ENCODE measurements at regions not wholly inside any gene's neighbourhood (a gene's known extent, or its start where the extent isn't known, plus 50 kb on each side); places are given as distances from the start of the nearest gene placed in this dataset.

- Histone ChIP-seq H3K9me3 (ENCODE audit: control insufficient read depth, insufficient read depth, low read length) (no peaks in the 10 kb centered on the region), H2AFZ (replicated peaks; ENCODE audit: low read length, poor library complexity) (no peak overlapping the region), H3K36me3 (ENCODE audit: control insufficient read depth, insufficient read depth, low read length) (no peaks in the 10 kb centered on the region; the same call in 1 of the 2 replicates), H4K8ac (ENCODE audit: low read depth in 2 of 2, low read length in 2 of 2) (no peak overlapping the region), H3K79me1 (ENCODE audit: low read depth in 1 of 2, low read length in 2 of 2) (no peaks in the 10 kb centered on the region), H2AK5ac (ENCODE audit: low read depth, low read length) (no peak overlapping the region), H3K4me3 (ENCODE audit: insufficient read depth, low read depth, low read length) (no peak overlapping the region), H3K4me1 (ENCODE audit: control insufficient read depth, insufficient read depth, low read length) (peaks cover 16% of the 10 kb centered on the region), H3K14ac (replicated peaks; ENCODE audit: low read depth, low read length) (no peak overlapping the region), H3K4ac (ENCODE audit: low read depth, low read length) (no peak overlapping the region), H4K20me1 (ENCODE audit: insufficient read depth, low read length) (no peaks in the 10 kb centered on the region), H3K23ac (ENCODE audit: low read depth, low read length) (no peak overlapping the region), H3K4me2 (ENCODE audit: low read depth, low read length) (no peak overlapping the region), H4K91ac (ENCODE audit: insufficient read depth, low read depth, low read length) (no peak overlapping the region), H3K18ac (ENCODE audit: low read depth, low read length) (no peak overlapping the region), H3K9me1 (ENCODE audit: insufficient read depth, low read length) (peaks cover 8% of the 10 kb centered on the region), H3K27ac (ENCODE audit: insufficient read depth, low read length) (no peak overlapping the region), H3K56ac (ENCODE audit: extremely low read depth, insufficient read depth, low read length) (no peak overlapping the region), H3K27me3 (ENCODE audit: control insufficient read depth, insufficient read depth, low read length) (no peaks in the 10 kb centered on the region), H3K9ac (ENCODE audit: low read depth, low read length) (no peak overlapping the region), H2BK120ac (ENCODE audit: low read depth, low read length) (no peak overlapping the region), H2BK15ac (ENCODE audit: low read depth, low read length) (no peak overlapping the region), H2BK5ac (ENCODE audit: low read depth, low read length, poor library complexity, severe bottlenecking) (no peak overlapping the region), H2BK20ac (ENCODE audit: low read depth, low read length) (no peak overlapping the region), H4K5ac (ENCODE audit: low read depth, low read length) (no peak overlapping the region), H2AK9ac (replicated peaks; ENCODE audit: low read depth, low read length, poor library complexity) (no peak overlapping the region)
- no peak for ATAC-seq (ENCODE audit: low read depth)
- intact Hi-C loops (cut with micrococcal nuclease) (no loop called here), dilution Hi-C loops (cut with HindIII; ENCODE audit: low sequenced_read_pairs, unreplicated experiment) (no loop called here), in situ Hi-C loops (cut with MboI; ENCODE audit: low sequenced_read_pairs) (no loop called here)
- BruUV-seq (replicated peaks): no TSS peak
- whole genome bisulfite sequencing, 2 experiments (ENCODE audit: extremely low coverage in 2 of 2, insufficient read length in 1 of 2): no CpG with 5 or more reads among the region's 4 CpGs
- no peak for DNase-seq
- POLR2A ChIA-PET (ENCODE audit: unreplicated experiment): interaction anchor here (0.6 kb wide), 1 partner anchor 753 kb away, joined by 3 read pairs; no protein-coding TSS in a partner anchor
- CTCF ChIA-PET: no interaction called here
- no peak for TF ChIP-seq BHLHE40 (IDR thresholded peaks at IDR 0.05; ENCODE audit: low read depth, low read length)
- no peak for TF ChIP-seq SMC3 (IDR thresholded peaks at IDR 0.05; ENCODE audit: low read depth, low read length)
- TF ChIP-seq, protein P1, sequence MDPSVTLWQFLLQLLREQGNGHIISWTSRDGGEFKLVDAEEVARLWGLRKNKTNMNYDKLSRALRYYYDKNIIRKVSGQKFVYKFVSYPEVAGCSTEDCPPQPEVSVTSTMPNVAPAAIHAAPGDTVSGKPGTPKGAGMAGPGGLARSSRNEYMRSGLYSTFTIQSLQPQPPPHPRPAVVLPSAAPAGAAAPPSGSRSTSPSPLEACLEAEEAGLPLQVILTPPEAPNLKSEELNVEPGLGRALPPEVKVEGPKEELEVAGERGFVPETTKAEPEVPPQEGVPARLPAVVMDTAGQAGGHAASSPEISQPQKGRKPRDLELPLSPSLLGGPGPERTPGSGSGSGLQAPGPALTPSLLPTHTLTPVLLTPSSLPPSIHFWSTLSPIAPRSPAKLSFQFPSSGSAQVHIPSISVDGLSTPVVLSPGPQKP (IDR thresholded peaks at IDR 0.05; ENCODE audit: borderline replicate concordance, low read depth, low read length): no peak
- TF ChIP-seq MAZ (IDR thresholded peaks at IDR 0.05; ENCODE audit: borderline replicate concordance, low read depth, low read length): no peak
- TF ChIP-seq MXI1 (IDR thresholded peaks at IDR 0.05; ENCODE audit: borderline replicate concordance, low read depth, low read length): no peak
- no peak for TF ChIP-seq CHD1 (IDR thresholded peaks at IDR 0.05; ENCODE audit: low read depth, low read length)
- TF ChIP-seq POLR2A (IDR thresholded peaks at IDR 0.05; ENCODE audit: low read depth, low read length): no peak
- no peak for TF ChIP-seq RAD21 (IDR thresholded peaks at IDR 0.05; ENCODE audit: low read length)
- no peak for TF ChIP-seq CEBPB (IDR thresholded peaks at IDR 0.05; ENCODE audit: low read depth, low read length)
- no peak for TF ChIP-seq MAFK (IDR thresholded peaks at IDR 0.05; ENCODE audit: low read depth, low read length)
These were observed 89.0 kb upstream of the LPP start for GRCh38 chr3:188064831-188065493.

All from IMR-90 (cell line).